Calu3 (cell line): ENCODE measurements at regions not wholly inside any gene's neighbourhood (a gene's known extent, or its start where the extent isn't known, plus 50 kb on each side); places are given as distances from the start of the nearest gene placed in this dataset.
"Not testable (repeated sequence)": the region's sequence is repeated elsewhere in the genome, so short reads cannot be mapped to it uniquely, and the experiment has no call there.

Experiments used
- BruUV-seq: library from RNA; stranded (reverse); fragments of 400-500 nt; replicated peaks from 2 replicates; lab custom pipeline; 2021; lab: Mats Ljungman, UMichigan
- CTCF ChIA-PET: fragments of 300-600 bp; sonication (Branson Sonifier 250); formaldehyde crosslinking; loops from one replicate; lab custom pipeline; 2022; ENCODE audit warnings: antibody characterized with exemption; lab: Charles Lee
- DNase-seq: peaks from one replicate; pipeline ENCODE4 v3.0.0; 2022
- H3K27ac Mint-ChIP-seq: one replicate; pipeline ENCODE4 v1.8.0; 2022; ENCODE audit warnings: mixed read lengths; ENCODE audit not compliant: unreplicated experiment
- H3K27me3 Mint-ChIP-seq: one replicate; pipeline ENCODE4 v1.8.0; 2022; ENCODE audit warnings: mixed read lengths; ENCODE audit not compliant: unreplicated experiment
- H3K36me3 Mint-ChIP-seq: one replicate; pipeline ENCODE4 v1.8.0; 2022; ENCODE audit warnings: mild to moderate bottlenecking, moderate library complexity, mixed read lengths; ENCODE audit not compliant: insufficient read depth, unreplicated experiment
- H3K4me1 Mint-ChIP-seq: one replicate; pipeline ENCODE4 v1.8.0; 2022; ENCODE audit warnings: mild to moderate bottlenecking, low read depth, mixed read lengths; ENCODE audit not compliant: unreplicated experiment
- H3K4me3 Mint-ChIP-seq: one replicate; pipeline ENCODE4 v1.8.0; 2022; ENCODE audit warnings: mild to moderate bottlenecking, low read depth, moderate library complexity, mixed read lengths; ENCODE audit not compliant: unreplicated experiment
- H3K9me3 Mint-ChIP-seq: one replicate; pipeline ENCODE4 v1.8.0; 2022; ENCODE audit warnings: low read depth, mixed read lengths; ENCODE audit not compliant: unreplicated experiment
- CTCF ChIP-seq: fragments of 200-600 bp; IDR thresholded peaks from one replicate; pipeline ENCODE4 v1.8.0; 2022; ENCODE audit warnings: antibody characterized with exemption; ENCODE audit not compliant: unreplicated experiment
- intact Hi-C: fragments of 100-400 bp; cut with micrococcal nuclease; formaldehyde crosslinking; loops from one replicate; pipeline ENCODE4 v1.10.0; 2022; ENCODE audit not compliant: unreplicated experiment

DNA sequence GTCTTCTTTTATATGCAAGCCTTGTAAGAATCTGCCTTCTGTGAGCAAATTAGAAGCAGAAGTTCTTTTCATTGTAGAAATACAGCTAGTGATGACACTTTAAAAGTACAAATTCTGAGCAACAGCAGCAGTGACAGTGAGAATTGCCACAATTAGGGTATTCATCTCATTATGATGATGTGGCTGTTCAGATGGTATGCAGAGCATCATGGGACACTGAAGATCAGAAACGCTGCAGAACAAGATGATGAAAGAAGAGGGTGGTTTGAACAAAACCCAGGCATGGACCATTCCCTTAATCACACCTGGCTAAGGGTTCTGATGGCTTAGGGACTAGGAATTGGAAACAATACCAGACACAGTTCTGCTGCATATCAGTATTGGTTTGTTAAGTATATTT, 312.7 kb upstream of the TBX18 start:
- no TSS peak for BruUV-seq
- Mint-ChIP-seq H3K27ac (no peak overlapping the region), H3K9me3 (no peaks in the 10 kb centered on the region), H3K27me3 (no peaks in the 10 kb centered on the region), H3K4me1 (peaks cover 18% of the 10 kb centered on the region), H3K36me3 (no peaks in the 10 kb centered on the region), H3K4me3 (no peak overlapping the region)
- no peak for TF ChIP-seq CTCF
- intact Hi-C loops: no loop called here
- CTCF ChIA-PET: interaction anchor here (0.9 to 1.1 kb wide), 2 partner anchors 62 to 660 kb away, joined by 3 to 4 read pairs; no protein-coding TSS in a partner anchor
- DNase-seq: no peak

GRCh38 chr6:85071845-85072244, 307.4 kb upstream of the TBX18 start:
- intact Hi-C loops, BruUV-seq, DNase-seq, H3K4me1 Mint-ChIP-seq, H3K4me3 Mint-ChIP-seq, H3K27ac Mint-ChIP-seq, CTCF ChIA-PET, H3K9me3 Mint-ChIP-seq, H3K27me3 Mint-ChIP-seq, H3K36me3 Mint-ChIP-seq: not testable (repeated sequence)

DNA sequence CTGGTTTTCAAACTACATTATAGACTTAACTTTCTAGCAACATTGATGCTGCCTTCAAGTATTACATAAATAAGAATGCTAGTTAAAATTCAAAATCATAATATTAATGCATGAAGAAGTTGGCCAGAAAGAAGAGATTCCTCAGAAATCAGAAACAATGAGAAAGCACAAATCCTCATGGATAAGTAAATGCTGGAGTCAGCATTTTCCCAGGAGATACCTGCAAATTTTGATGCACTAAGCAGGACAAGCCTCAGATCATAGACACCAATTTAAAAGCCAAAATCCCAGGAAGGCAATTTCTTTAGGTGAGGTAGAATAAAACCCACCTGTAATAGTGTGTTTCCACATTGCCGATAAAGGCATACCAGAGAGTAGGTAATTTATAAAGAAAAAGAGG, 305.2 kb upstream of the TBX18 start:
- Mint-ChIP-seq H3K27ac (no peak overlapping the region), H3K27me3 (no peaks in the 10 kb centered on the region), H3K36me3 (no peaks in the 10 kb centered on the region), H3K9me3 (no peaks in the 10 kb centered on the region), H3K4me1 (peaks cover 8% of the 10 kb centered on the region), H3K4me3 (no peak overlapping the region)
- intact Hi-C loops: no loop called here
- TF ChIP-seq CTCF: no peak
- no peak for DNase-seq
- no TSS peak for BruUV-seq
- CTCF ChIA-PET: no interaction called here

DNA sequence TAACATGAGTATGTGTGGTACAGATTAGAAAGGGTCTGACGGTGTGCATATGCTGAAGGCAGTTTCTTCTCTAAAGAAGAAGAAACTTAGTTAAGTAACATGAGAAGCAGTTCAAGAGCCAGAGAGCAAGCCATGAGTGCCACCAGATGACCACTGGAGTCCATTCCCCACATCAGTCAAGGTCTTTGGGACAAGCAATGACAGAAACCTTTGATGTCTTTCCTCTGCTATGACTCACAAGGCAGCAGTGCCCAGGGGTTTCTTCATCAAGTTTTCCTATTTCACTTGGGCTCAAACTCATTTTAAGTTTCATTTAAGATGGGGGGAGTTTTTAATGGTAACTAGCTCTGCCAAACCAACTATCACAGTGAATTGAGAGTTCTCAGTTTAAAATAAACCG, 303.8 kb upstream of the TBX18 start:
- peaks cover 15% of the 10 kb centered on the region for H3K4me1 Mint-ChIP-seq
- H3K27me3 Mint-ChIP-seq: no peaks in the 10 kb centered on the region
- H3K36me3 Mint-ChIP-seq: no peaks in the 10 kb centered on the region
- intact Hi-C loops: no loop called here
- no peak overlapping the region for H3K4me3 Mint-ChIP-seq
- no peak for DNase-seq
- no peak overlapping the region for H3K27ac Mint-ChIP-seq
- no TSS peak for BruUV-seq
- H3K9me3 Mint-ChIP-seq: no peaks in the 10 kb centered on the region
- TF ChIP-seq CTCF: no peak
- CTCF ChIA-PET: no interaction called here

DNA sequence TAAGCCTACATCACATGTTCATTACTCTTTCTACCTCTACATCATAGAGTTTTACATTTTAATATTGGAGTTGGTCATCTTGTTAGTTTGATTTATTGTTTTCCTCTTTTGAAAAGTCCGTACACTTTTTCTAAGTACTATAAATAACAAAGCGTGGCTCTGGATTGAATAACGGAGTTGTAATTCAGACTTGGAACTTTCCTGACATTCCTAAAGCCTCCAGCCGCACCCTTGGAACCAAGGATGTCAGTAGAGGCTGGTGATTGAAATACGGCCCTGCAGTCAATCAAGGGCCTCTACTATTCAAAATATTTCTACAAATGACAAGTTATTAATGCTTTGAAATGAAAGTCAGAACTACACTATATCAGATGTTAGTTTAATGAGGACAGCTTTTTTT, 301.9 kb upstream of the TBX18 start:
- CTCF ChIA-PET: interaction anchor here (0.6 kb wide), 1 partner anchor 293 kb away, joined by 3 read pairs; no protein-coding TSS in a partner anchor
- H3K4me1 Mint-ChIP-seq: peaks cover 25% of the 10 kb centered on the region
- no peaks in the 10 kb centered on the region for H3K36me3 Mint-ChIP-seq
- no peak for TF ChIP-seq CTCF
- H3K27me3 Mint-ChIP-seq: no peaks in the 10 kb centered on the region
- H3K27ac Mint-ChIP-seq: no peak overlapping the region
- intact Hi-C loops: no loop called here
- DNase-seq: no peak
- no peak overlapping the region for H3K4me3 Mint-ChIP-seq
- no TSS peak for BruUV-seq
- no peaks in the 10 kb centered on the region for H3K9me3 Mint-ChIP-seq
